Central memory CD8-positive, alpha-beta T cell (primary cell): ENCODE measurements at regions not wholly inside any gene's neighbourhood (a gene's known extent, or its start where the extent isn't known, plus 50 kb on each side); places are given as distances from the start of the nearest gene placed in this dataset.
"Not testable (repeated sequence)": the region's sequence is repeated elsewhere in the genome, so short reads cannot be mapped to it uniquely, and the experiment has no call there.

Experiments
- ATAC-seq: fragments of 150-1000 bp; cut with Tn5 transposase; replicated peaks from 2 replicates; pipeline ENCODE4 v1.10.0; 2022; ENCODE audit warnings: mild to moderate bottlenecking, moderate FRiP score, moderate number of reproducible peaks; ENCODE audit not compliant: poor library complexity, severe bottlenecking; ENCODE audit errors: extremely low read depth
- DNase-seq, 2 donors: peaks; one replicate each; pipeline ENCODE4 v3.0.0; 2021; ENCODE audit warnings: low spot score in 2 of 2
- H3K27ac Mint-ChIP-seq: one replicate; pipeline ENCODE4 v1.8.0; 2022; ENCODE audit warnings: low read depth, mild to moderate bottlenecking, moderate library complexity, mixed read lengths
- H3K27me3 Mint-ChIP-seq: one replicate; pipeline ENCODE4 v1.8.0; 2022; ENCODE audit warnings: mixed read lengths
- H3K36me3 Mint-ChIP-seq: one replicate; pipeline ENCODE4 v1.8.0; 2022; ENCODE audit warnings: mild to moderate bottlenecking, moderate library complexity, mixed read lengths; ENCODE audit not compliant: insufficient read depth
- H3K4me1 Mint-ChIP-seq: one replicate; pipeline ENCODE4 v1.8.0; 2022; ENCODE audit warnings: mixed read lengths
- H3K4me3 Mint-ChIP-seq: one replicate; pipeline ENCODE4 v1.8.0; 2022; ENCODE audit warnings: mild to moderate bottlenecking, moderate library complexity, mixed read lengths
- H3K9me3 Mint-ChIP-seq: one replicate; pipeline ENCODE4 v1.8.0; 2022; ENCODE audit warnings: mixed read lengths

DNA sequence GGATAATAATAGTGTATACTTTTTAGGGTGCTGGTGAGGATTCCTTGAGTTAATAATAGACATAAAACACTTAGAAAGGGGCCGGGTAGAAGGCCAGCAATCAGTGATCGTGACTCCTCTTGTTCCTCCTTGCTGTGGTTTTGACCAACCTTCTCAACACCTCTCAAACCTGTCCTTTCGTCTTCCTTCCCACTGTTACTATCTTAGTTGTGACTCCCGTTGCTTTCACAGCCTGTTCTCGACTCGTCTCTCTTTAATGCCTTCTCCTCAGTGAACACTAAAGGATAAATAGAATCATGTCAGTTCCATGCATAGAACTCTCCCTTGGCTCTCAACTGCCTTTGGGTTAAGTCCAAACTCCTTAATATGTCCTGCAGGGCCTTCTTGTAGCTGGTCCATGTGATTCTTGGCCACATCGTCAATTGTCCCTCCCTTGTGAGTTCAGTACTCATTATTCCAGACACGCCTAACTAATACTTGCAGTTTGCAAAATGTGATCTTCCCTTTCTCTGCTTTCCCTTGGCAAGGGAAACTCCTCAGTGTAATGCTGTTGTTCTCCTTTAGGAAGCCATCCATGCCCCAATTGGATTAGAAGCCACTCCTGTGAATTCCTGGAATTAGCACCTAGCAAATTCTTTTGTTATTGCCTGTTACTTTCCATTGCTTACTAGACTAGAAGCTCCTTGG is 164.9 kb downstream of the UTRN start:
- no peak for DNase-seq
- Mint-ChIP-seq H3K9me3 (no peaks in the 10 kb centered on the region), H3K4me1 (peaks cover 5% of the 10 kb centered on the region), H3K36me3 (peaks cover 63% of the 10 kb centered on the region), H3K27ac (no peak overlapping the region), H3K4me3 (no peak overlapping the region), H3K27me3 (no peaks in the 10 kb centered on the region)
- no peak for ATAC-seq

DNA sequence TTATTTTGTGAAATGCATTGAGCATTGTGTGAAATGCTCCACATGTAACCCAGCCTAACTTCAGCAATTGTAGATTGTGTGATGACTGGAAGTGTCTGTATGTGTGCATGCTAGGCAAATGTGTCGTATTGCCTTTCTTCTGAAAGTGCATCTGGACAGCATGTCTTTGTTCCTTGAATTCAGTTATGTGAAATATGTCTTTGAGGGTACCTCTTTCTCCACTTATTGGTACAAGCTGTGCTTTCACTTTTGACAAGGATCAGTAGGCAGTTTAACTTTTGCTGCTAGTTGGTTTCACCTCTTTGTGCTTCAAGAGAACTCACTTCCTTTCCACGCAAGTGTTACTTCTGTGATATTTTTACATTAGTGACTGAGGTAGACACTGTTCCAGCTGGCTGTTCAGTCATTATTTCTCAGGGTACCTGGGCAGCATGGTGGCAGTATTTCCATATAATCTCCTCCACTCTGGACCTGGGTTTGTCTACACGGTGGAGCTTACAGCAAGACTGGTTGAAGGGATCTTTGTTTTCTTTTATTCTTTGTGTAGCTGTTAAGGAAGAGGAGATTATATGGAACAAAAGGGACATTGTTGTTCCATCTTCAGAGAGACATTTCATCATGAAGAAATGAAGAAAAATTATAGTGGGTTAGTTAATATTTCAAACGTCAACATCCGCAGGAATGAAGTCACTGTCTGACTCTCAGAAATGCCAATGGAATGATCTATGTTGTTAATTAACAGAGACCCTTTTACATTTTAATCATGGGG is 175.4 kb downstream of the UTRN start:
- Mint-ChIP-seq H3K4me1 (peaks cover 29% of the 10 kb centered on the region), H3K27ac (peak overlapping the region; percentile 74), H3K4me3 (peak overlapping the region; percentile 58), H3K9me3 (no peaks in the 10 kb centered on the region), H3K36me3 (peaks cover 62% of the 10 kb centered on the region), H3K27me3 (no peaks in the 10 kb centered on the region)
- peak; percentile 93 for ATAC-seq
- DNase-seq, result no peak

GRCh38 chr6:144462058-144462457 is 176.9 kb downstream of the UTRN start:
- no peak overlapping the region for H3K4me3 Mint-ChIP-seq
- no peaks in the 10 kb centered on the region for H3K27me3 Mint-ChIP-seq
- H3K4me1 Mint-ChIP-seq, result peaks cover 30% of the 10 kb centered on the region
- no peaks in the 10 kb centered on the region for H3K9me3 Mint-ChIP-seq
- no peak overlapping the region for H3K27ac Mint-ChIP-seq
- peaks cover 66% of the 10 kb centered on the region for H3K36me3 Mint-ChIP-seq
- no peak for DNase-seq
- no peak for ATAC-seq

- H3K27me3 Mint-ChIP-seq, result no peaks in the 10 kb centered on the region
- DNase-seq (no peak), ATAC-seq (no peak)
- peaks cover 47% of the 10 kb centered on the region for H3K36me3 Mint-ChIP-seq
- H3K4me1 Mint-ChIP-seq, result peaks cover 32% of the 10 kb centered on the region
- no peaks in the 10 kb centered on the region for H3K9me3 Mint-ChIP-seq
- H3K27ac Mint-ChIP-seq, result peak overlapping the region; percentile 36
- H3K4me3 Mint-ChIP-seq, result no peak overlapping the region
Measured at GRCh38 chr6:144466716-144467115, 181.6 kb downstream of the UTRN start.

DNA sequence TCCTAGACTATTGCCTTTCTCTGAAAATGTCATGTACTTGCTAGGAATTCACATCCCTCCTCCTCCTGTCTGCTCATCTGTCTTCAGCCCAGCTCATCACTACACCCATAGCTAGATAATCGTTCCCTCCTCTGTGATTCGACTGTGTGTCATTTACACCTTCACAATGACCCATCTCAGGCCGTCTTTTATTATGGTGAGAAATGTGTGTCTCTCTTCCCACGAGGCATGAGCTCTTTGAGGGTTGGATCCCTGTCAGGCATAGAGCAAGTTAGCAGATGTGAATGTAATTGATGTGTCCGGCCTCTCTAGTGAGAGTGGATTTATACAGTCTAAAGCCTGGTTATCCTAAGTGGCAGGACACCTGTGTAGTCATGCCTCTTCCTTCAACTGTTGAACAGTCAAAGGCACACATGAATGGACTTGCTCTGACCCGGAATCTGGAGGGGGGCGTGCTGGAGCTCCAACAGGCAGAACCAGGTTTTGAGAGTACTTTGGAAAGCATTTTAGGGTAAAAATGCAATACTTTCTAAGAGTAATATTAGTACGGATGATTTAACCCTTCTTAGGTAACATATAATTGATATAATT is 182.1 kb downstream of the UTRN start:
- Mint-ChIP-seq H3K27ac (peak overlapping the region; percentile 36), H3K4me1 (peaks cover 37% of the 10 kb centered on the region), H3K27me3 (no peaks in the 10 kb centered on the region), H3K36me3 (peaks cover 47% of the 10 kb centered on the region), H3K9me3 (no peaks in the 10 kb centered on the region), H3K4me3 (no peak overlapping the region)
- ATAC-seq, result no peak
- DNase-seq, result no peak

DNA sequence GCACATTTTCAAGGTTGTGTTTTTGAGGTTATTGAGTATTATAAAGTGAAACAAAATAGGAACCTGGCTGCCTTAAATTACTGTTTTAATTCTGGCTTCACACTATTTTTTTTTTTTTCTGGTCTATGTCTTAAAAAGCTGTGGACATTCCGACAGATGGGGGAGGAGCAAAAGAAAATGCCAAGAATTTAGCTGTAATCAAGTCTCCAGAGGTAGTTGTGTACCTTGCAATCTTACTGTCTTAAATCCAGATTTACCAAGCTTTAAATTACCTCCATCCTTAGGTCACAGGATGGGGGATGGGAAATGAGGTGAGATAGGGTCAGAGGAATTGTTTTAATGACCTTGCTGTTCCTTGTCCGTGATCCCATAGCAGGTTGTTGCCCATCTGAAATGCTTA is 182.8 kb downstream of the UTRN start:
- ATAC-seq (no peak), DNase-seq (no peak)
- Mint-ChIP-seq H3K4me3 (no peak overlapping the region), H3K36me3 (peaks cover 48% of the 10 kb centered on the region), H3K9me3 (no peaks in the 10 kb centered on the region), H3K27me3 (no peaks in the 10 kb centered on the region), H3K27ac (peak overlapping the region; percentile 36), H3K4me1 (peaks cover 39% of the 10 kb centered on the region)

- H3K27ac Mint-ChIP-seq, result peak overlapping the region; percentile 36
- peaks cover 45% of the 10 kb centered on the region for H3K36me3 Mint-ChIP-seq
- peaks cover 39% of the 10 kb centered on the region for H3K4me1 Mint-ChIP-seq
- ATAC-seq, result peak; percentile 28
- H3K9me3 Mint-ChIP-seq, result no peaks in the 10 kb centered on the region
- no peak for DNase-seq
- H3K27me3 Mint-ChIP-seq, result no peaks in the 10 kb centered on the region
- H3K4me3 Mint-ChIP-seq, result peak overlapping the region; percentile 28
Measured at GRCh38 chr6:144468709-144469108, 183.6 kb downstream of the UTRN start.

DNA sequence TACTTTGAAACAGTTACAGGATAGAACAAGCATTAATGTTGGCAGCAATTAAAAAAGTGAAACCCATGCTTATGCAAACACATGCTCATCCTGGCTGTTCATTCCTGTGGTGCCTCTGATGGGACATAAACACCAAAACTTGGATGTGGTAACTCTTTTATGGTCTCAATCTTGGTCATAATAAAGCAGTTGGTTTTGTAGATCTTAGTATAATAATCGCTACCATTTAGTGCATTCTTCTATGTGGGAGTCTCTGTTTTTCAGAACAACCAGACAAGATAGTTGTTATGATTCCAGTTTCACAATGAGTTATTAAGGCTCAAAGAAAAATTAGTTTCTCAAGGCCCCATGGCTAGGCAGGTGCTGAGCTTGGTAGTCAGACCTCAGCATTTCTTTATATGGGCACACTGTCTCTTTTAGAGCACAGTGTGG is 184.0 kb downstream of the UTRN start:
- H3K36me3 Mint-ChIP-seq, result peaks cover 42% of the 10 kb centered on the region

GRCh38 chr6:144470201-144470600 is 185.1 kb downstream of the UTRN start:
- not testable (repeated sequence) for ATAC-seq, H3K4me3 Mint-ChIP-seq, H3K27me3 Mint-ChIP-seq, H3K9me3 Mint-ChIP-seq, DNase-seq, H3K27ac Mint-ChIP-seq
- H3K4me1 Mint-ChIP-seq, result peaks cover 38% of the 10 kb centered on the region
- peaks cover 39% of the 10 kb centered on the region for H3K36me3 Mint-ChIP-seq

More for the DNA sequence above, 184.0 kb downstream of the UTRN start:
- Mint-ChIP-seq H3K4me3 (peak overlapping the region; percentile 28), H3K27ac (peak overlapping the region; percentile 36), H3K27me3 (no peaks in the 10 kb centered on the region), H3K9me3 (no peaks in the 10 kb centered on the region), H3K4me1 (peaks cover 36% of the 10 kb centered on the region)
- ATAC-seq (no peak), DNase-seq (no peak)

DNA sequence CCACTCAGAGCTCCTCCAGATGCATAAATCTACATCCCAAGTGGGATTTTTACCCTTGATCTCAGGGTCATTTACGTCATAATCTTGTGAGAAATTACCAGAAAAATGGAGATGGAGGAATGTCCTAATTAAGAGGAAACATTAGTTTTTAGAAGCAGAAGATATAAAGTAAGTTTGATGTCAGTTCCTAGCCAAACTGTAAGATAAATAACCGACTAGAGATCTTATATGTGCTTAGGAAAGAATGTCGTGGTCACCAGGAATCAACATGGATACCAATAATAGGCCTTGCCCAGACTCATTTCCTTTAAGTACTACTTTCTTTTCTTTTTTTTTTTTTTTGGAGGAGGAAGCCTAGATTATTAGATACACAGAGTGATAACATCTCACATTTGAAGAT is 186.9 kb downstream of the UTRN start:
- peaks cover 40% of the 10 kb centered on the region for H3K36me3 Mint-ChIP-seq
- H3K4me3 Mint-ChIP-seq, result no peak overlapping the region
- peaks cover 43% of the 10 kb centered on the region for H3K4me1 Mint-ChIP-seq
- no peaks in the 10 kb centered on the region for H3K27me3 Mint-ChIP-seq
- H3K27ac Mint-ChIP-seq, result peak overlapping the region; percentile 88
- DNase-seq (no peak), ATAC-seq (no peak)
- no peaks in the 10 kb centered on the region for H3K9me3 Mint-ChIP-seq

DNA sequence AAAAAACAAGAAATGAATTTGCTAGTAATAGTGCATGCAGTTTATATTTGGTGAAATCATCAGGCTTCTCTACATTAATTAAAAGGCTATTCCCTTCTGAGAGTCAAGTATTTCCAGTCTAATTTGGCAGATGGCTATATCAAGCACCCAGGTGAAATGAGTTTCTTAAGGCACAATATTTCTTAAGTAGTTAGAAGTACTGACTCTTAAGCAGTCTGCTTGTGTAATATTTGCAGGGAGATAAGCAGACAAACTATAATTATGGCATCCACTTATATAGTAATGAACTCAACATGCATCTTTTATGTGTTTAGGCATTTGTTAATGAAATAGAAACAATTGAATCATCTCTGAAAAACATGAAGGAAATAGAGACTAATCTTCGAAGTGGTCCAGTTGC is 189.2 kb downstream of the UTRN start:
- H3K9me3 Mint-ChIP-seq, result no peaks in the 10 kb centered on the region
- peaks cover 50% of the 10 kb centered on the region for H3K36me3 Mint-ChIP-seq
- no peak overlapping the region for H3K4me3 Mint-ChIP-seq
- no peaks in the 10 kb centered on the region for H3K27me3 Mint-ChIP-seq
- H3K4me1 Mint-ChIP-seq, result peaks cover 23% of the 10 kb centered on the region
- H3K27ac Mint-ChIP-seq, result peak overlapping the region; percentile 73
- DNase-seq (no peak), ATAC-seq (no peak)

- Mint-ChIP-seq H3K27ac (peak overlapping the region; percentile 73), H3K9me3 (no peaks in the 10 kb centered on the region), H3K36me3 (peaks cover 54% of the 10 kb centered on the region), H3K4me1 (peaks cover 23% of the 10 kb centered on the region), H3K4me3 (no peak overlapping the region), H3K27me3 (no peaks in the 10 kb centered on the region)
- ATAC-seq (no peak), DNase-seq (no peak)
Measured at GRCh38 chr6:144474904-144475303, 189.8 kb downstream of the UTRN start.

GRCh38 chr6:144475411-144475810 is 190.3 kb downstream of the UTRN start:
- ATAC-seq (no peak), DNase-seq (no peak)
- no peak overlapping the region for H3K4me3 Mint-ChIP-seq
- H3K36me3 Mint-ChIP-seq, result peaks cover 58% of the 10 kb centered on the region
- no peaks in the 10 kb centered on the region for H3K9me3 Mint-ChIP-seq
- H3K27me3 Mint-ChIP-seq, result no peaks in the 10 kb centered on the region
- peaks cover 23% of the 10 kb centered on the region for H3K4me1 Mint-ChIP-seq
- peak overlapping the region; percentile 73 for H3K27ac Mint-ChIP-seq
